H9 (cell line): ENCODE measurements at regions not wholly inside any gene's neighbourhood (a gene's known extent, or its start where the extent isn't known, plus 50 kb on each side); places are given as distances from the start of the nearest gene placed in this dataset.

Experiments
- DNase-seq: peaks from one replicate; pipeline ENCODE4 v3.0.0-alpha.2; 2017
- H2AFZ ChIP-seq: one replicate; pipeline ENCODE4 v1.6.1; 2013; ENCODE audit warnings: mild to moderate bottlenecking, low read length, control low read depth, moderate library complexity
- H2AK5ac ChIP-seq: 2 replicates; pipeline ENCODE4 v1.6.1; 2013; ENCODE audit warnings: low read length, control low read depth, mixed read lengths; ENCODE audit not compliant: insufficient read length
- H2BK120ac ChIP-seq: one replicate; pipeline ENCODE4 v1.6.1; 2013; ENCODE audit warnings: low read depth, mild to moderate bottlenecking, low read length, control low read depth, inconsistent platforms; ENCODE audit not compliant: poor library complexity, severe bottlenecking
- H2BK12ac ChIP-seq: 2 replicates; pipeline ENCODE4 v1.6.1; 2013; ENCODE audit warnings: low read length, control low read depth, mixed read lengths, low read depth; ENCODE audit not compliant: insufficient read length
- H2BK15ac ChIP-seq: 2 replicates; pipeline ENCODE4 v1.6.1; 2013; ENCODE audit warnings: low read depth, low read length, control low read depth
- H2BK20ac ChIP-seq: one replicate; pipeline ENCODE4 v1.6.1; 2013; ENCODE audit warnings: low read depth, mild to moderate bottlenecking, low read length, control low read depth, inconsistent platforms; ENCODE audit not compliant: poor library complexity, severe bottlenecking
- H2BK5ac ChIP-seq: 2 replicates; pipeline ENCODE4 v1.6.1; 2013; ENCODE audit warnings: low read length, control low read depth, mixed read lengths; ENCODE audit not compliant: insufficient read length
- H3K14ac ChIP-seq: 2 replicates; pipeline ENCODE4 v1.6.1; 2013; ENCODE audit warnings: low read length, control low read depth; ENCODE audit not compliant: insufficient read depth
- H3K18ac ChIP-seq: 2 replicates; pipeline ENCODE4 v1.6.1; 2013; ENCODE audit warnings: low read depth, mild to moderate bottlenecking, mixed read lengths, low read length, control low read depth; ENCODE audit not compliant: insufficient read length
- H3K23ac ChIP-seq: 2 replicates; pipeline ENCODE4 v1.6.1; 2013; ENCODE audit warnings: low read length, control low read depth, mixed read lengths, low read depth; ENCODE audit not compliant: insufficient read length
- H3K23me2 ChIP-seq: 2 replicates; pipeline ENCODE4 v1.6.1; 2013; ENCODE audit warnings: low read depth, mild to moderate bottlenecking, mixed read lengths, low read length, control low read depth; ENCODE audit not compliant: insufficient read length, poor library complexity, severe bottlenecking
- H3K27ac ChIP-seq: 2 replicates; pipeline ENCODE4 v1.5.1; 2013; ENCODE audit warnings: low read length, control low read depth, mixed read lengths, low read depth; ENCODE audit not compliant: insufficient read length
- H3K27me3 ChIP-seq: 2 replicates; pipeline ENCODE4 v1.6.1; 2013; ENCODE audit warnings: low read length, control low read depth, inconsistent platforms; ENCODE audit not compliant: insufficient read depth
- H3K4ac ChIP-seq: 2 replicates; pipeline ENCODE4 v1.6.1; 2013; ENCODE audit warnings: low read depth, mild to moderate bottlenecking, control low read depth, inconsistent platforms, low read length, moderate library complexity
- H3K4me1 ChIP-seq: 2 replicates; pipeline ENCODE4 v1.6.1; 2013; ENCODE audit warnings: low read length, control low read depth, inconsistent platforms; ENCODE audit not compliant: insufficient read depth
- H3K4me2 ChIP-seq: 2 replicates; pipeline ENCODE4 v1.6.1; 2013; ENCODE audit warnings: low read length, control low read depth, mixed read lengths; ENCODE audit not compliant: insufficient read length, insufficient read depth
- H3K56ac ChIP-seq: 2 replicates; pipeline ENCODE4 v1.6.1; 2013; ENCODE audit warnings: low read depth, mild to moderate bottlenecking, mixed read lengths, low read length, control low read depth; ENCODE audit not compliant: insufficient read length
- H3K79me1 ChIP-seq: 2 replicates; pipeline ENCODE4 v1.6.1; 2013; ENCODE audit warnings: low read depth, mild to moderate bottlenecking, moderate library complexity, low read length, control low read depth, inconsistent platforms; ENCODE audit not compliant: insufficient read depth, poor library complexity, severe bottlenecking
- H3K79me2 ChIP-seq: 2 replicates; pipeline ENCODE4 v1.6.1; 2013; ENCODE audit warnings: low read length, control low read depth, inconsistent platforms; ENCODE audit not compliant: insufficient read depth
- H3K9ac ChIP-seq: 2 replicates; pipeline ENCODE4 v1.6.1; 2013; ENCODE audit warnings: low read length, control low read depth, mixed read lengths; ENCODE audit not compliant: insufficient read length; ENCODE audit errors: extremely low read depth
- H3K9me3 ChIP-seq: one replicate; pipeline ENCODE4 v1.6.1; 2013; ENCODE audit warnings: low read depth, low read length, inconsistent platforms; ENCODE audit not compliant: control insufficient read depth
- H3T11ph ChIP-seq: one replicate; pipeline ENCODE4 v1.6.1; 2013; ENCODE audit warnings: mild to moderate bottlenecking, low read length, control low read depth, inconsistent platforms
- H4K20me1 ChIP-seq: one replicate; pipeline ENCODE4 v1.6.1; 2013; ENCODE audit not compliant: control insufficient read depth, insufficient read length, insufficient read depth
- H4K5ac ChIP-seq: 2 replicates; pipeline ENCODE4 v1.6.1; 2013; ENCODE audit warnings: low read depth, mild to moderate bottlenecking, mixed read lengths, low read length, control low read depth; ENCODE audit not compliant: insufficient read length
- H4K8ac ChIP-seq: replicated peaks from 2 replicates; pipeline ENCODE4 v1.6.1; 2013; ENCODE audit warnings: low read length, control low read depth, mixed read lengths, low read depth; ENCODE audit not compliant: insufficient read length
- H4K91ac ChIP-seq: 2 replicates; pipeline ENCODE4 v1.6.1; 2013; ENCODE audit warnings: low read depth, mild to moderate bottlenecking, moderate library complexity, mixed read lengths, low read length, control low read depth; ENCODE audit not compliant: insufficient read length
- H3K27ac Mint-ChIP-seq, 3 experiments: 2 replicates in 2 of 3; 3 replicates in 1 of 3; pipeline ENCODE4 v1.8.0; 2020 to 2021; ENCODE audit warnings: mixed read lengths in 3 of 3, mild to moderate bottlenecking in 1 of 3, moderate library complexity in 1 of 3
- H3K27me3 Mint-ChIP-seq: 2 replicates; pipeline ENCODE4 v1.8.0; 2021; ENCODE audit warnings: low read depth, mild to moderate bottlenecking, moderate library complexity, mixed read lengths
- H3K36me3 Mint-ChIP-seq, 3 experiments: 2 replicates in 2 of 3; 3 replicates in 1 of 3; pipeline ENCODE4 v1.8.0; 2020 to 2021; ENCODE audit warnings: low read depth in 3 of 3, mixed read lengths in 3 of 3; ENCODE audit not compliant: insufficient read depth in 1 of 3
- H3K4me1 Mint-ChIP-seq, 2 experiments: 2 replicates each; pipeline ENCODE4 v1.8.0; 2020; ENCODE audit warnings: mixed read lengths in 2 of 2
- H3K4me3 Mint-ChIP-seq, 2 experiments: 2 replicates in 1 of 2; 3 replicates in 1 of 2; pipeline ENCODE4 v1.8.0; 2020 to 2021; ENCODE audit warnings: mild to moderate bottlenecking in 2 of 2, mixed read lengths in 2 of 2, moderate library complexity in 1 of 2
- H3K9me3 Mint-ChIP-seq, 2 experiments: 2 replicates in 1 of 2; 3 replicates in 1 of 2; pipeline ENCODE4 v1.8.0; 2020; ENCODE audit warnings: mild to moderate bottlenecking in 2 of 2, mixed read lengths in 2 of 2, moderate library complexity in 1 of 2
- WGBS: extraction: QIAGEN DNeasy Blood & Tissue Kit; methylation state at CpG from one replicate; pipeline ENCODE4 v1.1.7; 2013; ENCODE audit warnings: missing lambda C conversion rate, low lambda C conversion rate, mixed read lengths; ENCODE audit not compliant: insufficient read length; ENCODE audit errors: extremely low coverage; 5-methylcytosine and 5-hydroxymethylcytosine counted together
- TF ChIP-seq, protein P1 (sequence below): fragments of 200-600 bp; sonication (generic); conservative IDR thresholded peaks from 3 replicates; pipeline ENCODE4 v1.8.0; 2021; ENCODE audit warnings: antibody characterized with exemption, mild to moderate bottlenecking

DNA sequence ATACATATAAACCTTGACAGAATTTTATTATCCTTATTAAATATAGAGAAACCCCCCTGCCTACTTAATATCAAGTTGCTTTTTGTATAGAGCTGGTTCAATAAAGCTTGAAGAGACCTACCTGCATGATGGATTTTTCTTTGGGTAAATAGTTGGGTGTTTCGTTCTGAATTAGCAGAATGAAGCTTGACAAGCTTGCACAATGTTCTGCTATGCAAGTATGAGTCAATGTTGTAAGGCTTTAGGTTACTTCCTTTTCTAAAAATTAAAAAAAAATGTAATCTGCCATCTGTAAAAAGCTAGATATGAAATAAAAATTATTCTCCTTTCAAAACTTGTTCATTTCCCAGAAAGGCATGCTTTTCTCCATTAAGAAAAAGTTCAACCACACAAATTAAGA is 1662.6 kb upstream of the SEL1L start:
- Histone ChIP-seq H3K27ac (no peak overlapping the region), H3K23me2 (no peaks in the 10 kb centered on the region), H2AK5ac (no peak overlapping the region), H3K23ac (no peak overlapping the region), H4K8ac (no peak overlapping the region), H3K56ac (no peak overlapping the region), H3K79me2 (no peaks in the 10 kb centered on the region), H3K79me1 (no peaks in the 10 kb centered on the region), H3T11ph (no peak overlapping the region), H2BK15ac (no peak overlapping the region), H2BK120ac (no peak overlapping the region), H2BK12ac (no peak overlapping the region), H3K4me1 (no peaks in the 10 kb centered on the region; the same call in 1 of the 2 replicates), H3K4ac (no peak overlapping the region), H3K27me3 (no peaks in the 10 kb centered on the region), H3K4me2 (no peak overlapping the region), H3K9me3 (no peaks in the 10 kb centered on the region), H4K91ac (no peak overlapping the region), H2BK20ac (no peak overlapping the region), H3K9ac (no peak overlapping the region), H4K20me1 (no peaks in the 10 kb centered on the region), H2AFZ (no peak overlapping the region), H3K18ac (no peak overlapping the region), H3K14ac (no peak overlapping the region), H2BK5ac (no peak overlapping the region), H4K5ac (no peak overlapping the region)
- Mint-ChIP-seq H3K27ac (no peak overlapping the region), H3K36me3 (peaks cover 0 to 5% (median 0%) of the 10 kb centered on the region in 3 experiments; a peak in 1 of 7 replicates), H3K9me3 (peaks cover 0 to 3% of the 10 kb centered on the region in 2 experiments; a peak in 2 of 5 replicates), H3K4me1 (peaks cover 15 to 18% of the 10 kb centered on the region in 2 experiments), H3K4me3 (no peak overlapping the region), H3K27me3 (no peaks in the 10 kb centered on the region)
- DNase-seq, result no peak
- WGBS, result no CpG with 5 or more reads among the region's 1 CpG
- TF ChIP-seq, protein P1, sequence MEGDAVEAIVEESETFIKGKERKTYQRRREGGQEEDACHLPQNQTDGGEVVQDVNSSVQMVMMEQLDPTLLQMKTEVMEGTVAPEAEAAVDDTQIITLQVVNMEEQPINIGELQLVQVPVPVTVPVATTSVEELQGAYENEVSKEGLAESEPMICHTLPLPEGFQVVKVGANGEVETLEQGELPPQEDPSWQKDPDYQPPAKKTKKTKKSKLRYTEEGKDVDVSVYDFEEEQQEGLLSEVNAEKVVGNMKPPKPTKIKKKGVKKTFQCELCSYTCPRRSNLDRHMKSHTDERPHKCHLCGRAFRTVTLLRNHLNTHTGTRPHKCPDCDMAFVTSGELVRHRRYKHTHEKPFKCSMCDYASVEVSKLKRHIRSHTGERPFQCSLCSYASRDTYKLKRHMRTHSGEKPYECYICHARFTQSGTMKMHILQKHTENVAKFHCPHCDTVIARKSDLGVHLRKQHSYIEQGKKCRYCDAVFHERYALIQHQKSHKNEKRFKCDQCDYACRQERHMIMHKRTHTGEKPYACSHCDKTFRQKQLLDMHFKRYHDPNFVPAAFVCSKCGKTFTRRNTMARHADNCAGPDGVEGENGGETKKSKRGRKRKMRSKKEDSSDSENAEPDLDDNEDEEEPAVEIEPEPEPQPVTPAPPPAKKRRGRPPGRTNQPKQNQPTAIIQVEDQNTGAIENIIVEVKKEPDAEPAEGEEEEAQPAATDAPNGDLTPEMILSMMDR, result no peak
